ENCODE measurements at regions not wholly inside any gene's neighbourhood (a gene's known extent, or its start where the extent isn't known, plus 50 kb on each side); places are given as distances from the start of the nearest gene placed in this dataset.

DNA sequence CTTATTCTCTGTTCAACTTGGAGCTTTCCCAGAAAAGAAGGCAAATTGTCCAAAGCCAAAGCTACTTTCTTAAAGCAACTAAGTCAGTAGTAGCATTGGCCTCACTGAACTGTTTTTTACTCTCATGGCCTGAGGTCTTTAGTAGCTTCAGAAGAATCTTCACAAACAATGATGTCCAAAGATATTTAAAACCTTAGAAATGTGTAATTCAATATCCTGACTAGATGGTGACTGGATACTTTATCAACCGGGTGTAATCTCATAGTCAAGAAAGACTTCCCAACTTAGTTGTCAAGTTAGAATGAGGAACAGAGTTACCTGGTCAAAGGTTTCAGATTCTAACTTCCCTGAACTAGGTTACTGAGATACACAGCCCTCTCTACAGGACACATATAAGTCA, 226.3 kb upstream of the ARHGEF26 start:
- TF ChIP-seq CTCF (optimal IDR thresholded peaks at IDR 0.05 in 1 of 3, IDR thresholded peaks at IDR 0.05 in 1 of 3, conservative IDR thresholded peaks at IDR 0.05 in 1 of 3; ENCODE audit: extremely low read depth in 1 of 3, insufficient read depth in 2 of 3, low read length in 3 of 3) (no peak), EZH2 (IDR thresholded peaks at IDR 0.05; ENCODE audit: low read length) (no peak)
